Fibroblast of the aortic adventitia (primary cell): ENCODE measurements at regions not wholly inside any gene's neighbourhood (a gene's known extent, or its start where the extent isn't known, plus 50 kb on each side); places are given as distances from the start of the nearest gene placed in this dataset.
"Not testable (repeated sequence)": the region's sequence is repeated elsewhere in the genome, so short reads cannot be mapped to it uniquely, and the experiment has no call there.

Source experiments
- DNase-seq: peaks from one replicate; pipeline ENCODE4 v3.0.0-alpha.2; 2010; ENCODE audit warnings: low read depth
- H3K4me3 ChIP-seq: 2 replicates; pipeline ENCODE4 v1.5.1; 2011; ENCODE audit warnings: low read depth, mild to moderate bottlenecking, control low read depth, low read length, moderate library complexity
- CTCF ChIP-seq: IDR thresholded peaks from 2 replicates; pipeline ENCODE4 v1.5.1; 2011; ENCODE audit warnings: mild to moderate bottlenecking, low read length, control low read depth, inconsistent platforms; ENCODE audit not compliant: insufficient read depth

GRCh38 chr13:44865722-44866410 lies 123.4 kb downstream of the NUFIP1 start:
- DNase-seq, result no peak
- TF ChIP-seq CTCF, result no peak
- no peak overlapping the region for H3K4me3 ChIP-seq

GRCh38 chr13:44863641-44864040 lies 125.6 kb downstream of the NUFIP1 start:
- DNase-seq, H3K4me3 ChIP-seq: not testable (repeated sequence)

GRCh38 chr13:44860454-44860853 lies 128.8 kb downstream of the NUFIP1 start:
- no peak for DNase-seq
- no peak overlapping the region for H3K4me3 ChIP-seq
- TF ChIP-seq CTCF, result no peak

- H3K4me3 ChIP-seq, result no peak overlapping the region
- TF ChIP-seq CTCF, result no peak
- DNase-seq, result no peak
Observed at GRCh38 chr13:44857736-44858135, 131.5 kb downstream of the NUFIP1 start.

GRCh38 chr13:44857061-44857460 lies 132.2 kb downstream of the NUFIP1 start:
- no peak for DNase-seq
- TF ChIP-seq CTCF, result no peak
- H3K4me3 ChIP-seq, result no peak overlapping the region

- DNase-seq, result no peak
- no peak overlapping the region for H3K4me3 ChIP-seq
- no peak for TF ChIP-seq CTCF
Observed at GRCh38 chr13:44855860-44856259, 133.4 kb downstream of the NUFIP1 start.

- no peak for TF ChIP-seq CTCF
- DNase-seq, result no peak
- H3K4me3 ChIP-seq, result no peak overlapping the region
Observed at GRCh38 chr13:44854313-44855060, 134.8 kb downstream of the NUFIP1 start.
